ENCODE measurements at regions not wholly inside any gene's neighbourhood (a gene's known extent, or its start where the extent isn't known, plus 50 kb on each side); places are given as distances from the start of the nearest gene placed in this dataset.

GRCh38 chr6:44062771-44063560 is 64.3 kb downstream of the MRPL14 start (continued):
- TF ChIP-seq, protein P1, sequence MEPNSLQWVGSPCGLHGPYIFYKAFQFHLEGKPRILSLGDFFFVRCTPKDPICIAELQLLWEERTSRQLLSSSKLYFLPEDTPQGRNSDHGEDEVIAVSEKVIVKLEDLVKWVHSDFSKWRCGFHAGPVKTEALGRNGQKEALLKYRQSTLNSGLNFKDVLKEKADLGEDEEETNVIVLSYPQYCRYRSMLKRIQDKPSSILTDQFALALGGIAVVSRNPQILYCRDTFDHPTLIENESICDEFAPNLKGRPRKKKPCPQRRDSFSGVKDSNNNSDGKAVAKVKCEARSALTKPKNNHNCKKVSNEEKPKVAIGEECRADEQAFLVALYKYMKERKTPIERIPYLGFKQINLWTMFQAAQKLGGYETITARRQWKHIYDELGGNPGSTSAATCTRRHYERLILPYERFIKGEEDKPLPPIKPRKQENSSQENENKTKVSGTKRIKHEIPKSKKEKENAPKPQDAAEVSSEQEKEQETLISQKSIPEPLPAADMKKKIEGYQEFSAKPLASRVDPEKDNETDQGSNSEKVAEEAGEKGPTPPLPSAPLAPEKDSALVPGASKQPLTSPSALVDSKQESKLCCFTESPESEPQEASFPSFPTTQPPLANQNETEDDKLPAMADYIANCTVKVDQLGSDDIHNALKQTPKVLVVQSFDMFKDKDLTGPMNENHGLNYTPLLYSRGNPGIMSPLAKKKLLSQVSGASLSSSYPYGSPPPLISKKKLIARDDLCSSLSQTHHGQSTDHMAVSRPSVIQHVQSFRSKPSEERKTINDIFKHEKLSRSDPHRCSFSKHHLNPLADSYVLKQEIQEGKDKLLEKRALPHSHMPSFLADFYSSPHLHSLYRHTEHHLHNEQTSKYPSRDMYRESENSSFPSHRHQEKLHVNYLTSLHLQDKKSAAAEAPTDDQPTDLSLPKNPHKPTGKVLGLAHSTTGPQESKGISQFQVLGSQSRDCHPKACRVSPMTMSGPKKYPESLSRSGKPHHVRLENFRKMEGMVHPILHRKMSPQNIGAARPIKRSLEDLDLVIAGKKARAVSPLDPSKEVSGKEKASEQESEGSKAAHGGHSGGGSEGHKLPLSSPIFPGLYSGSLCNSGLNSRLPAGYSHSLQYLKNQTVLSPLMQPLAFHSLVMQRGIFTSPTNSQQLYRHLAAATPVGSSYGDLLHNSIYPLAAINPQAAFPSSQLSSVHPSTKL (CRISPR knock-in tag; IDR thresholded peaks at IDR 0.05): peak; percentile 80
- TF ChIP-seq RAD21 (CRISPR knock-in tag; IDR thresholded peaks at IDR 0.05) (peak; percentile 38; the same call in 1 of the 2 replicates), PAX8 (CRISPR knock-in tag; IDR thresholded peaks at IDR 0.05; ENCODE audit: borderline replicate concordance) (no peak), ZNF598 (CRISPR knock-in tag; IDR thresholded peaks at IDR 0.05; ENCODE audit: borderline replicate concordance) (peak; percentile 70; the same call in 1 of the 2 replicates), HOXA7 (CRISPR knock-in tag; IDR thresholded peaks at IDR 0.05) (no peak), NCOA5 (CRISPR knock-in tag; IDR thresholded peaks at IDR 0.05) (no peak), ZNF761 (CRISPR knock-in tag; conservative IDR thresholded peaks at IDR 0.05) (no peak), ZNF891 (CRISPR knock-in tag; IDR thresholded peaks at IDR 0.05) (no peak), FIP1L1 (IDR thresholded peaks at IDR 0.05; ENCODE audit: borderline replicate concordance, insufficient read depth, low read depth, low read length) (no peak), STAG1 (CRISPR knock-in tag; IDR thresholded peaks at IDR 0.05) (peak; percentile 54; the same call in 1 of the 2 replicates), ZNF343 (CRISPR knock-in tag; IDR thresholded peaks at IDR 0.05) (no peak), NR2F6 (IDR thresholded peaks at IDR 0.05) (no peak), NR2F6 (CRISPR knock-in tag; IDR thresholded peaks at IDR 0.05) (peak; percentile 76; the same call in 1 of the 2 replicates)
- TF ChIP-seq, protein P2, sequence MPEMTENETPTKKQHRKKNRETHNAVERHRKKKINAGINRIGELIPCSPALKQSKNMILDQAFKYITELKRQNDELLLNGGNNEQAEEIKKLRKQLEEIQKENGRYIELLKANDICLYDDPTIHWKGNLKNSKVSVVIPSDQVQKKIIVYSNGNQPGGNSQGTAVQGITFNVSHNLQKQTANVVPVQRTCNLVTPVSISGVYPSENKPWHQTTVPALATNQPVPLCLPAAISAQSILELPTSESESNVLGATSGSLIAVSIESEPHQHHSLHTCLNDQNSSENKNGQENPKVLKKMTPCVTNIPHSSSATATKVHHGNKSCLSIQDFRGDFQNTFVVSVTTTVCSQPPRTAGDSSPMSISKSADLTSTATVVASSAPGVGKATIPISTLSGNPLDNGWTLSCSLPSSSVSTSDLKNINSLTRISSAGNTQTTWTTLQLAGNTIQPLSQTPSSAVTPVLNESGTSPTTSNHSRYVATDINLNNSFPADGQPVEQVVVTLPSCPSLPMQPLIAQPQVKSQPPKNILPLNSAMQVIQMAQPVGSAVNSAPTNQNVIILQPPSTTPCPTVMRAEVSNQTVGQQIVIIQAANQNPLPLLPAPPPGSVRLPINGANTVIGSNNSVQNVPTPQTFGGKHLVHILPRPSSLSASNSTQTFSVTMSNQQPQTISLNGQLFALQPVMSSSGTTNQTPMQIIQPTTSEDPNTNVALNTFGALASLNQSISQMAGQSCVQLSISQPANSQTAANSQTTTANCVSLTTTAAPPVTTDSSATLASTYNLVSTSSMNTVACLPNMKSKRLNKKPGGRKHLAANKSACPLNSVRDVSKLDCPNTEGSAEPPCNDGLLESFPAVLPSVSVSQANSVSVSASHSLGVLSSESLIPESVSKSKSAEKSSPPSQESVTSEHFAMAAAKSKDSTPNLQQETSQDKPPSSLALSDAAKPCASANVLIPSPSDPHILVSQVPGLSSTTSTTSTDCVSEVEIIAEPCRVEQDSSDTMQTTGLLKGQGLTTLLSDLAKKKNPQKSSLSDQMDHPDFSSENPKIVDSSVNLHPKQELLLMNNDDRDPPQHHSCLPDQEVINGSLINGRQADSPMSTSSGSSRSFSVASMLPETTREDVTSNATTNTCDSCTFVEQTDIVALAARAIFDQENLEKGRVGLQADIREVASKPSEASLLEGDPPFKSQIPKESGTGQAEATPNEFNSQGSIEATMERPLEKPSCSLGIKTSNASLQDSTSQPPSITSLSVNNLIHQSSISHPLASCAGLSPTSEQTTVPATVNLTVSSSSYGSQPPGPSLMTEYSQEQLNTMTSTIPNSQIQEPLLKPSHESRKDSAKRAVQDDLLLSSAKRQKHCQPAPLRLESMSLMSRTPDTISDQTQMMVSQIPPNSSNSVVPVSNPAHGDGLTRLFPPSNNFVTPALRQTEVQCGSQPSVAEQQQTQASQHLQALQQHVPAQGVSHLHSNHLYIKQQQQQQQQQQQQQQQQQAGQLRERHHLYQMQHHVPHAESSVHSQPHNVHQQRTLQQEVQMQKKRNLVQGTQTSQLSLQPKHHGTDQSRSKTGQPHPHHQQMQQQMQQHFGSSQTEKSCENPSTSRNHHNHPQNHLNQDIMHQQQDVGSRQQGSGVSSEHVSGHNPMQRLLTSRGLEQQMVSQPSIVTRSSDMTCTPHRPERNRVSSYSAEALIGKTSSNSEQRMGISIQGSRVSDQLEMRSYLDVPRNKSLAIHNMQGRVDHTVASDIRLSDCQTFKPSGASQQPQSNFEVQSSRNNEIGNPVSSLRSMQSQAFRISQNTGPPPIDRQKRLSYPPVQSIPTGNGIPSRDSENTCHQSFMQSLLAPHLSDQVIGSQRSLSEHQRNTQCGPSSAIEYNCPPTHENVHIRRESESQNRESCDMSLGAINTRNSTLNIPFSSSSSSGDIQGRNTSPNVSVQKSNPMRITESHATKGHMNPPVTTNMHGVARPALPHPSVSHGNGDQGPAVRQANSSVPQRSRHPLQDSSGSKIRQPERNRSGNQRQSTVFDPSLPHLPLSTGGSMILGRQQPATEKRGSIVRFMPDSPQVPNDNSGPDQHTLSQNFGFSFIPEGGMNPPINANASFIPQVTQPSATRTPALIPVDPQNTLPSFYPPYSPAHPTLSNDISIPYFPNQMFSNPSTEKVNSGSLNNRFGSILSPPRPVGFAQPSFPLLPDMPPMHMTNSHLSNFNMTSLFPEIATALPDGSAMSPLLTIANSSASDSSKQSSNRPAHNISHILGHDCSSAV (CRISPR knock-in tag; IDR thresholded peaks at IDR 0.05; ENCODE audit: borderline replicate concordance): no peak
- TF ChIP-seq, protein P3, sequence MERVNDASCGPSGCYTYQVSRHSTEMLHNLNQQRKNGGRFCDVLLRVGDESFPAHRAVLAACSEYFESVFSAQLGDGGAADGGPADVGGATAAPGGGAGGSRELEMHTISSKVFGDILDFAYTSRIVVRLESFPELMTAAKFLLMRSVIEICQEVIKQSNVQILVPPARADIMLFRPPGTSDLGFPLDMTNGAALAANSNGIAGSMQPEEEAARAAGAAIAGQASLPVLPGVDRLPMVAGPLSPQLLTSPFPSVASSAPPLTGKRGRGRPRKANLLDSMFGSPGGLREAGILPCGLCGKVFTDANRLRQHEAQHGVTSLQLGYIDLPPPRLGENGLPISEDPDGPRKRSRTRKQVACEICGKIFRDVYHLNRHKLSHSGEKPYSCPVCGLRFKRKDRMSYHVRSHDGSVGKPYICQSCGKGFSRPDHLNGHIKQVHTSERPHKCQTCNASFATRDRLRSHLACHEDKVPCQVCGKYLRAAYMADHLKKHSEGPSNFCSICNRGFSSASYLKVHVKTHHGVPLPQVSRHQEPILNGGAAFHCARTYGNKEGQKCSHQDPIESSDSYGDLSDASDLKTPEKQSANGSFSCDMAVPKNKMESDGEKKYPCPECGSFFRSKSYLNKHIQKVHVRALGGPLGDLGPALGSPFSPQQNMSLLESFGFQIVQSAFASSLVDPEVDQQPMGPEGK (CRISPR knock-in tag; IDR thresholded peaks at IDR 0.05): no peak
